ENCODE measurements at regions not wholly inside any gene's neighbourhood (a gene's known extent, or its start where the extent isn't known, plus 50 kb on each side); places are given as distances from the start of the nearest gene placed in this dataset.

DNA sequence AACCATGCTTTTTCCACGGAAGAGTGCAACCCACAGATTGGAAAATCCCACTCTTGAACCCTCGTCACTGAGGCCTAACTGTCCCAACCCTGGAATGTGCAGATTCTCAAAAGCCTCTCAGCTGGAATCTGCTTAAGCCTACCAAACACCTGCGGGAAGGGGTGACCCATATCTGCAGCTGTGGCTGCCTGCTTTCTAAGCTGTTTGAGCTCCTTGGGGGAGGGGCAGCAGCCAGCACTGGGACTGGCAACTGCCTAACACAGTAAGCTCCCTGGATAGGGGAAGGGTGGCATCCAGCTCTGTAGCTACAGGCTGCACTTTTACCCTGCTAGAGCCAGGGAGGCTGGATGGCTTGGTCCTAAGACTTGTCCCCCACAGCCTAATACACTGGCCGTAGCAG is 579.6 kb downstream of the COL12A1 start:
- H3K9ac ChIP-seq (ENCODE audit: low read length), result no peak overlapping the region
- no peaks in the 10 kb centered on the region for H3K36me3 ChIP-seq (ENCODE audit: insufficient read depth, low read length)
- no peaks in the 10 kb centered on the region for H4K20me1 ChIP-seq (ENCODE audit: insufficient read depth)
- no peaks in the 10 kb centered on the region for H3K9me3 ChIP-seq (ENCODE audit: low read length)
- H3K27me3 ChIP-seq (ENCODE audit: insufficient read depth, low read depth, low read length), result no peaks in the 10 kb centered on the region
- H3F3A ChIP-seq (ENCODE audit: insufficient read depth, low read length, poor library complexity, severe bottlenecking), result no peaks in the 10 kb centered on the region
- H2AFZ ChIP-seq (ENCODE audit: low read depth, low read length), result no peak overlapping the region
- H3K4me2 ChIP-seq (ENCODE audit: low read length), result no peak overlapping the region
- H3K4me3 ChIP-seq (ENCODE audit: low read length), result no peak overlapping the region
- H3K79me2 ChIP-seq (replicated peaks; ENCODE audit: insufficient read depth, low read length), result no peaks in the 10 kb centered on the region
- H3K27ac ChIP-seq (ENCODE audit: low read length), result no peak overlapping the region
- TF ChIP-seq SMC3 (conservative IDR thresholded peaks at IDR 0.05; ENCODE audit: poor library complexity), result no peak
- TF ChIP-seq TAF1 (IDR thresholded peaks at IDR 0.05; ENCODE audit: low read depth), result no peak
- no peak for TF ChIP-seq EZH2 (IDR thresholded peaks at IDR 0.05; ENCODE audit: borderline replicate concordance, insufficient read depth, low read length, poor library complexity, severe bottlenecking)
- no peak for TF ChIP-seq POLR2AphosphoS5 (IDR thresholded peaks at IDR 0.05)
- TF ChIP-seq, protein P1, sequence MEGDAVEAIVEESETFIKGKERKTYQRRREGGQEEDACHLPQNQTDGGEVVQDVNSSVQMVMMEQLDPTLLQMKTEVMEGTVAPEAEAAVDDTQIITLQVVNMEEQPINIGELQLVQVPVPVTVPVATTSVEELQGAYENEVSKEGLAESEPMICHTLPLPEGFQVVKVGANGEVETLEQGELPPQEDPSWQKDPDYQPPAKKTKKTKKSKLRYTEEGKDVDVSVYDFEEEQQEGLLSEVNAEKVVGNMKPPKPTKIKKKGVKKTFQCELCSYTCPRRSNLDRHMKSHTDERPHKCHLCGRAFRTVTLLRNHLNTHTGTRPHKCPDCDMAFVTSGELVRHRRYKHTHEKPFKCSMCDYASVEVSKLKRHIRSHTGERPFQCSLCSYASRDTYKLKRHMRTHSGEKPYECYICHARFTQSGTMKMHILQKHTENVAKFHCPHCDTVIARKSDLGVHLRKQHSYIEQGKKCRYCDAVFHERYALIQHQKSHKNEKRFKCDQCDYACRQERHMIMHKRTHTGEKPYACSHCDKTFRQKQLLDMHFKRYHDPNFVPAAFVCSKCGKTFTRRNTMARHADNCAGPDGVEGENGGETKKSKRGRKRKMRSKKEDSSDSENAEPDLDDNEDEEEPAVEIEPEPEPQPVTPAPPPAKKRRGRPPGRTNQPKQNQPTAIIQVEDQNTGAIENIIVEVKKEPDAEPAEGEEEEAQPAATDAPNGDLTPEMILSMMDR (IDR thresholded peaks at IDR 0.05; ENCODE audit: poor library complexity, severe bottlenecking), result no peak
- TF ChIP-seq, protein P2, sequence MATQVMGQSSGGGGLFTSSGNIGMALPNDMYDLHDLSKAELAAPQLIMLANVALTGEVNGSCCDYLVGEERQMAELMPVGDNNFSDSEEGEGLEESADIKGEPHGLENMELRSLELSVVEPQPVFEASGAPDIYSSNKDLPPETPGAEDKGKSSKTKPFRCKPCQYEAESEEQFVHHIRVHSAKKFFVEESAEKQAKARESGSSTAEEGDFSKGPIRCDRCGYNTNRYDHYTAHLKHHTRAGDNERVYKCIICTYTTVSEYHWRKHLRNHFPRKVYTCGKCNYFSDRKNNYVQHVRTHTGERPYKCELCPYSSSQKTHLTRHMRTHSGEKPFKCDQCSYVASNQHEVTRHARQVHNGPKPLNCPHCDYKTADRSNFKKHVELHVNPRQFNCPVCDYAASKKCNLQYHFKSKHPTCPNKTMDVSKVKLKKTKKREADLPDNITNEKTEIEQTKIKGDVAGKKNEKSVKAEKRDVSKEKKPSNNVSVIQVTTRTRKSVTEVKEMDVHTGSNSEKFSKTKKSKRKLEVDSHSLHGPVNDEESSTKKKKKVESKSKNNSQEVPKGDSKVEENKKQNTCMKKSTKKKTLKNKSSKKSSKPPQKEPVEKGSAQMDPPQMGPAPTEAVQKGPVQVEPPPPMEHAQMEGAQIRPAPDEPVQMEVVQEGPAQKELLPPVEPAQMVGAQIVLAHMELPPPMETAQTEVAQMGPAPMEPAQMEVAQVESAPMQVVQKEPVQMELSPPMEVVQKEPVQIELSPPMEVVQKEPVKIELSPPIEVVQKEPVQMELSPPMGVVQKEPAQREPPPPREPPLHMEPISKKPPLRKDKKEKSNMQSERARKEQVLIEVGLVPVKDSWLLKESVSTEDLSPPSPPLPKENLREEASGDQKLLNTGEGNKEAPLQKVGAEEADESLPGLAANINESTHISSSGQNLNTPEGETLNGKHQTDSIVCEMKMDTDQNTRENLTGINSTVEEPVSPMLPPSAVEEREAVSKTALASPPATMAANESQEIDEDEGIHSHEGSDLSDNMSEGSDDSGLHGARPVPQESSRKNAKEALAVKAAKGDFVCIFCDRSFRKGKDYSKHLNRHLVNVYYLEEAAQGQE (IDR thresholded peaks at IDR 0.05; ENCODE audit: borderline replicate concordance), result no peak
- no peak for TF ChIP-seq EP300 (conservative IDR thresholded peaks at IDR 0.05; ENCODE audit: poor library complexity, severe bottlenecking)
- TF ChIP-seq RAD21 (conservative IDR thresholded peaks at IDR 0.05), result no peak
- TF ChIP-seq MXI1 (conservative IDR thresholded peaks at IDR 0.05; ENCODE audit: poor library complexity, severe bottlenecking), result no peak
- no peaks in the 10 kb centered on the region for H3K9me2 ChIP-seq (ENCODE audit: insufficient read depth, low read length)

DNA sequence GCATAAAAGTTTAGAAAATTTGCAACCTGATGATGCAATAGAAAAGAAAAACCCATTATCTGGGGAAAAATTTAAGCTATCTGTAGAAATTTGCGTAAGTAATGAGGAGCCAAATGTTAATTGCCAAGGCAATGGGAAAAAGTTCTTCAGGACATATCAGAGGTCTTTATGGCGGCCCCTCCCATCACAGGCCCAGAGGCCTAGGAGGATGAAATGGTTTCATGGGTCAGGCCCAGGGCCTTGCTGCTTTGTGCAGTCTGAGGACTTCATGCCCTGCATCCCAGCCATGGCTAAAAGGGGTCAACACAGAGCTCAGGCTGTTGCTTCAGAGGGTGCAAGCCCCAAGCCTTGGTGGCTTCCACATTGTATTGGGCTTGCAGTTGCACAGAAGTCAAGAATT is 582.8 kb downstream of the COL12A1 start:
- no peaks in the 10 kb centered on the region for H3K36me3 ChIP-seq (ENCODE audit: insufficient read depth, low read length)
- no peak overlapping the region for H3K9ac ChIP-seq (ENCODE audit: low read length)
- no peak overlapping the region for H3K4me3 ChIP-seq (ENCODE audit: low read length)
- H3K9me2 ChIP-seq (ENCODE audit: insufficient read depth, low read length), result no peaks in the 10 kb centered on the region
- H3K27me3 ChIP-seq (ENCODE audit: insufficient read depth, low read depth, low read length), result no peaks in the 10 kb centered on the region
- no peak overlapping the region for H3K4me2 ChIP-seq (ENCODE audit: low read length)
- no peak overlapping the region for H3K27ac ChIP-seq (ENCODE audit: low read length)
- no peak overlapping the region for H2AFZ ChIP-seq (ENCODE audit: low read depth, low read length)
- no peaks in the 10 kb centered on the region for H3F3A ChIP-seq (ENCODE audit: insufficient read depth, low read length, poor library complexity, severe bottlenecking)
- no peaks in the 10 kb centered on the region for H3K9me3 ChIP-seq (ENCODE audit: low read length)
- H3K79me2 ChIP-seq (replicated peaks; ENCODE audit: insufficient read depth, low read length), result no peaks in the 10 kb centered on the region
- no peaks in the 10 kb centered on the region for H4K20me1 ChIP-seq (ENCODE audit: insufficient read depth)
- no peak for TF ChIP-seq MXI1 (conservative IDR thresholded peaks at IDR 0.05; ENCODE audit: poor library complexity, severe bottlenecking)
- TF ChIP-seq EZH2 (IDR thresholded peaks at IDR 0.05; ENCODE audit: borderline replicate concordance, insufficient read depth, low read length, poor library complexity, severe bottlenecking), result no peak
- no peak for TF ChIP-seq TAF1 (IDR thresholded peaks at IDR 0.05; ENCODE audit: low read depth)
- TF ChIP-seq, protein P1 (IDR thresholded peaks at IDR 0.05; ENCODE audit: poor library complexity, severe bottlenecking), result no peak
- TF ChIP-seq POLR2AphosphoS5 (IDR thresholded peaks at IDR 0.05), result no peak
- no peak for TF ChIP-seq SMC3 (conservative IDR thresholded peaks at IDR 0.05; ENCODE audit: poor library complexity)
- no peak for TF ChIP-seq EP300 (conservative IDR thresholded peaks at IDR 0.05; ENCODE audit: poor library complexity, severe bottlenecking)
- TF ChIP-seq, protein P2 (IDR thresholded peaks at IDR 0.05; ENCODE audit: borderline replicate concordance), result no peak
- no peak for TF ChIP-seq RAD21 (conservative IDR thresholded peaks at IDR 0.05)

All from neural cell (in vitro differentiated cells).